Adipocyte (in vitro differentiated cells): ENCODE measurements at regions not wholly inside any gene's neighbourhood (a gene's known extent, or its start where the extent isn't known, plus 50 kb on each side); places are given as distances from the start of the nearest gene placed in this dataset.
"Not testable (repeated sequence)": the region's sequence is repeated elsewhere in the genome, so short reads cannot be mapped to it uniquely, and the experiment has no call there.

ENCODE experiments used
- DNase-seq: peaks from one replicate; pipeline ENCODE4 v3.0.0-alpha.2; 2015; ENCODE audit warnings: low read depth
- H3K27me3 ChIP-seq: replicated peaks from 2 replicates; pipeline ENCODE4 v1.7.0; 2013; ENCODE audit warnings: mild to moderate bottlenecking, low read length, moderate library complexity; ENCODE audit not compliant: control insufficient read depth, insufficient read depth
- H3K36me3 ChIP-seq: 2 replicates; pipeline ENCODE4 v1.7.0; 2013; ENCODE audit warnings: low read length, mild to moderate bottlenecking, moderate library complexity; ENCODE audit not compliant: control insufficient read depth, insufficient read depth, severe bottlenecking
- H3K4me1 ChIP-seq: 2 replicates; pipeline ENCODE4 v1.7.0; 2013; ENCODE audit warnings: mild to moderate bottlenecking, low read length, moderate library complexity; ENCODE audit not compliant: control insufficient read depth, insufficient read depth
- H3K4me3 ChIP-seq: 2 replicates; pipeline ENCODE4 v1.7.0; 2013; ENCODE audit warnings: mild to moderate bottlenecking, low read length, moderate library complexity
- H3K9ac ChIP-seq: 2 replicates; pipeline ENCODE4 v1.7.0; 2013; ENCODE audit warnings: mild to moderate bottlenecking, low read length, moderate library complexity
- H3K9me3 ChIP-seq: 2 replicates; pipeline ENCODE4 v1.7.0; 2013; ENCODE audit warnings: mild to moderate bottlenecking, low read length, moderate library complexity; ENCODE audit not compliant: control insufficient read depth

DNA sequence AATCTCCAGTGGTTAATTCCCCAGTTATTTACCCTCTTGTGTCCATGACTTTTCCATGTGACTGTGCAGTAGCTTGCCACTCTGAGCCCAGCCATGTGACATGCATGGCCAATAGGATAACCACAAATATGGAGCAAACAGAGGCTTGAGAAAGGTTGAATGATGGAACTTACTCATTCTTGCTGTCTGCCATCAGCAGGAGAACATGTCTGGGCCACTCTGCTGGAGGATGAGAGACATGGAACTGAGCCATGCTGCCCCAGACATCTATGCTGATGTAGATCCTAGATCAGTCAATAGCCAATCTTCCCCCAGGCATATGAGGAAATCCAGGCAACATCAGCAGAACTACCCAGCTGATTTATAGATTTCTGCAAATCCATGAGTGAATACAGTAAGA, 992.3 kb upstream of the FANCL start:
- no peak overlapping the region for H3K4me3 ChIP-seq
- no peaks in the 10 kb centered on the region for H3K36me3 ChIP-seq
- H3K4me1 ChIP-seq, result no peaks in the 10 kb centered on the region
- no peak overlapping the region for H3K9ac ChIP-seq
- no peaks in the 10 kb centered on the region for H3K9me3 ChIP-seq
- H3K27me3 ChIP-seq, result no peaks in the 10 kb centered on the region
- DNase-seq, result no peak

GRCh38 chr2:59232394-59233165, 991.5 kb upstream of the FANCL start:
- Histone ChIP-seq H3K4me3 (no peak overlapping the region), H3K9ac (no peak overlapping the region), H3K4me1 (no peaks in the 10 kb centered on the region), H3K9me3 (no peaks in the 10 kb centered on the region), H3K36me3 (no peaks in the 10 kb centered on the region), H3K27me3 (no peaks in the 10 kb centered on the region)
- DNase-seq, result no peak

DNA sequence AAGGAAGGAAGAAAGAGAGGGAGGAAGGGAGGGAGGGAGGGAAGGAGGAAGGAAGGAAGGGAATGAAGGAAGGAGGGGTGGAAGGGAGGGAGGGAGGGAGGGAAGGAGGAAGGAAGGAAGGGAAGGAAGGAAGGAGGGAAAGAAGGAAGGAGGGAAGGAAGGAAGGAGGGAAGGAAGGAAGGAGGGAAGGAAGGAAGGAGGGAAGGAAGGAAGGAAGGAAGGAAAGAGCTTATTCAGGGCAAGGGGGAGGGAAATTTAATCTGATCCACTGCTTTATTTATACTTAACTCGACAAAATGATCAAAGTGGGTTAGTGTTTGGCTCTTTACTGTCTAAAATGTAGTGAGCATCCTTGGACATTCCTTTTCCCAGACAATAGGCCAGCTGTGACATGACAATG, 985.2 kb upstream of the FANCL start:
- H3K9ac ChIP-seq, H3K4me3 ChIP-seq, DNase-seq, H3K36me3 ChIP-seq, H3K9me3 ChIP-seq, H3K4me1 ChIP-seq, H3K27me3 ChIP-seq: not testable (repeated sequence)

GRCh38 chr2:59223742-59224141, 982.6 kb upstream of the FANCL start:
- Histone ChIP-seq H3K4me3 (no peak overlapping the region), H3K9me3 (no peaks in the 10 kb centered on the region), H3K9ac (no peak overlapping the region), H3K36me3 (no peaks in the 10 kb centered on the region), H3K27me3 (no peaks in the 10 kb centered on the region), H3K4me1 (no peaks in the 10 kb centered on the region)
- no peak for DNase-seq

GRCh38 chr2:59217360-59217759, 976.2 kb upstream of the FANCL start:
- Histone ChIP-seq H3K9me3 (no peaks in the 10 kb centered on the region), H3K4me1 (no peaks in the 10 kb centered on the region), H3K4me3 (no peak overlapping the region), H3K27me3 (no peaks in the 10 kb centered on the region), H3K9ac (no peak overlapping the region), H3K36me3 (no peaks in the 10 kb centered on the region)
- DNase-seq, result no peak

DNA sequence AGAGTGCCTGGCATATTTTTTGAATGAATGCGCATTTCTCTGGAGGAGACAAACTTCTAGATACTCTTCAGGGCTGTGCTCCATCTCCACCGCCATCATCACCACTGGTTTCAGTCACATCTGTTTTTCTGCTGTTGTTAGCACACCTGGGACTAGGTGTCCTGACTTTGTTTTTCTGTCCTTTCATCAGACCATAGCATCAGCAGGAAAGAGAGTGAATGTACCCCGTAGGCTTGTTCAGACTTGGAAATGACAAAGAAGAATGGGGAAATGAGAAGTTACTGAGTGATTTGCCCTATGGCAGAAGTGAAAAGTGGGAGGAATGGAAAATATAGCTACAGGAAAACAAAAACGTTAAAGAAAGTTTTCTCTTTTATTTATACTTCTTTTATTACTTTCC, 965.2 kb upstream of the FANCL start:
- no peak overlapping the region for H3K4me3 ChIP-seq
- H3K9ac ChIP-seq, result no peak overlapping the region
- H3K4me1 ChIP-seq, result no peaks in the 10 kb centered on the region
- no peak for DNase-seq
- H3K9me3 ChIP-seq, result no peaks in the 10 kb centered on the region
- no peaks in the 10 kb centered on the region for H3K36me3 ChIP-seq
- H3K27me3 ChIP-seq, result no peaks in the 10 kb centered on the region

DNA sequence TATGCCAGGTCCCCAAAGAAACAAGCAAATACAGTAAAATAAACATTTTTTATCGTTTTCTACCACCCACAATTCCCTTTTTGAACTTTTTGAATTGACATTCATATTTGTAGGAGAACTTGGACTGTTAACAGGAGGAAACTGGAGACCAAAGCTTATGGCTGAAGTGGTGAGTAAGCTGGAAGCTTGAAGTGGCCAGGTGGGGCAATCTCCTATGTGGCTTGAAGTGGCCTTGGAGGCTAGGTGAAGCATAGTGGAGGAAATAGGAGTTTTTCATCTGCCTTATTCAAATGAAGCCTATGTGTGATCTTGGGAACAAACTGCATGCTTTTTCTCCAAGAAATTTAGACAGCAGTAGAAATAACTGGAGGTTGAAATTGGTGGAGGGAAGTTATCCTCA, 962.9 kb upstream of the FANCL start:
- Histone ChIP-seq H3K4me1 (no peaks in the 10 kb centered on the region), H3K36me3 (no peaks in the 10 kb centered on the region), H3K4me3 (no peak overlapping the region), H3K27me3 (no peaks in the 10 kb centered on the region), H3K9ac (no peak overlapping the region), H3K9me3 (no peaks in the 10 kb centered on the region)
- DNase-seq, result no peak

DNA sequence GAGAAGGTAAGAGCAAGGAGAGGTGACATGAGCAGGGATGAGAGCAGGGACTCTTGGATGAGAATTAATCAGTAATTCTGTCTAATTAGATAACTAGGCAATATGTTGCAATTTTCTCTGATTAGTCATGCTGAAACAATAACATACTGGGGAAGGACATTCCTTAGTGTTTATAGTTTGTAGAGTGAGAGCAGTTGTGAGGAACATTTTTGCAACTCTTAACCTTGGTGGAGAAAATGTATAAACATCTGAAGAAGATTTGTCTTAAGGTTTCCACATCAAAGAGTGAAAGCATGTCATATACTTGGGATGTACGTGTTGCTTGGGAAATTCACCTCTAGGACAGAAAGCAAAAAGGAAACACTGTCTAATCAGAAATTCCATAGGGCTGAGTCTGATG, 955.4 kb upstream of the FANCL start:
- Histone ChIP-seq H3K4me3 (no peak overlapping the region), H3K27me3 (no peaks in the 10 kb centered on the region), H3K9ac (no peak overlapping the region), H3K9me3 (no peaks in the 10 kb centered on the region), H3K36me3 (no peaks in the 10 kb centered on the region), H3K4me1 (peaks cover 8% of the 10 kb centered on the region)
- DNase-seq, result peak; percentile 1

GRCh38 chr2:59195851-59196250, 954.7 kb upstream of the FANCL start:
- DNase-seq, result no peak
- H3K9ac ChIP-seq, result no peak overlapping the region
- H3K4me1 ChIP-seq, result peaks cover 8% of the 10 kb centered on the region
- H3K27me3 ChIP-seq, result no peaks in the 10 kb centered on the region
- H3K4me3 ChIP-seq, result no peak overlapping the region
- no peaks in the 10 kb centered on the region for H3K9me3 ChIP-seq
- H3K36me3 ChIP-seq, result no peaks in the 10 kb centered on the region

- no peak for DNase-seq
- Histone ChIP-seq H3K9ac (no peak overlapping the region), H3K9me3 (no peaks in the 10 kb centered on the region), H3K4me3 (no peak overlapping the region), H3K27me3 (no peaks in the 10 kb centered on the region), H3K4me1 (peaks cover 8% of the 10 kb centered on the region), H3K36me3 (no peaks in the 10 kb centered on the region)
Observed at GRCh38 chr2:59191781-59192180, 950.7 kb upstream of the FANCL start.

GRCh38 chr2:59190518-59190917, 949.4 kb upstream of the FANCL start:
- Histone ChIP-seq H3K9ac (no peak overlapping the region), H3K4me3 (no peak overlapping the region), H3K9me3 (no peaks in the 10 kb centered on the region), H3K4me1 (no peaks in the 10 kb centered on the region), H3K27me3 (no peaks in the 10 kb centered on the region), H3K36me3 (no peaks in the 10 kb centered on the region)
- DNase-seq, result no peak
